A673 (cell line): ENCODE measurements at regions not wholly inside any gene's neighbourhood (a gene's known extent, or its start where the extent isn't known, plus 50 kb on each side); places are given as distances from the start of the nearest gene placed in this dataset.

Experiments
- BruUV-seq: library from RNA; stranded (reverse); fragments of 400-500 nt; replicated peaks from 2 replicates; lab custom pipeline; 2021; lab: Mats Ljungman, UMichigan
- CTCF ChIA-PET: fragments of 300-600 bp; sonication (Branson Sonifier 250); formaldehyde crosslinking; loops from one replicate; lab custom pipeline; 2022; ENCODE audit warnings: antibody characterized with exemption; lab: Charles Lee
- POLR2A ChIA-PET: fragments of 300-600 bp; sonication (Branson Sonifier 250); formaldehyde crosslinking; loops from one replicate; lab custom pipeline; 2022; ENCODE audit warnings: antibody characterized with exemption; ENCODE audit not compliant: low non-redundant PET; lab: Charles Lee
- DNase-seq: peaks from one replicate; pipeline ENCODE4 v3.0.0-alpha.2; 2015; ENCODE audit warnings: low spot score
- H3K27ac ChIP-seq: fragments of 200-600 bp; sonication (generic); 2 replicates; pipeline ENCODE4 v1.5.1; 2016; ENCODE audit warnings: mixed run types, low read depth, mild to moderate bottlenecking, mixed read lengths, antibody characterized with exemption, low read length; ENCODE audit not compliant: poor library complexity, severe bottlenecking
- H3K27me3 ChIP-seq: fragments of 200-600 bp; sonication (generic); replicated peaks from 2 replicates; pipeline ENCODE4 v1.6.1; 2017; ENCODE audit warnings: mixed run types, low read depth, mild to moderate bottlenecking, mixed read lengths, antibody characterized with exemption, low read length; ENCODE audit not compliant: insufficient read depth, poor library complexity
- H3K36me3 ChIP-seq: fragments of 200-600 bp; sonication (generic); 2 replicates; pipeline ENCODE4 v1.6.1; 2016; ENCODE audit warnings: mixed run types, mild to moderate bottlenecking, mixed read lengths, antibody characterized with exemption, low read length; ENCODE audit not compliant: insufficient read depth, poor library complexity, severe bottlenecking
- H3K4me1 ChIP-seq: fragments of 200-600 bp; sonication (generic); 2 replicates; pipeline ENCODE4 v1.6.1; 2017; ENCODE audit warnings: mixed run types, mild to moderate bottlenecking, mixed read lengths, antibody characterized with exemption, low read length; ENCODE audit not compliant: insufficient read depth, poor library complexity, severe bottlenecking
- H3K4me3 ChIP-seq: fragments of 200-600 bp; sonication (generic); 2 replicates; pipeline ENCODE4 v1.5.1; 2016; ENCODE audit warnings: low read depth, mixed run types, mild to moderate bottlenecking, mixed read lengths, low read length; ENCODE audit not compliant: poor library complexity, severe bottlenecking
- H3K9me3 ChIP-seq: fragments of 200-600 bp; sonication (generic); 2 replicates; pipeline ENCODE4 v1.6.1; 2016; ENCODE audit warnings: mixed run types, low read depth, mild to moderate bottlenecking, mixed read lengths, antibody characterized with exemption, low read length; ENCODE audit not compliant: poor library complexity, severe bottlenecking
- EZH2 ChIP-seq: fragments of 200-600 bp; sonication (generic); IDR thresholded peaks from 2 replicates; pipeline ENCODE4 v1.6.1; 2017; ENCODE audit warnings: borderline replicate concordance, low read depth, mild to moderate bottlenecking, mixed read lengths, antibody characterized with exemption, low read length; ENCODE audit not compliant: poor library complexity, severe bottlenecking
- intact Hi-C: fragments of 100-400 bp; cut with micrococcal nuclease; formaldehyde crosslinking; loops from one replicate; pipeline ENCODE4 v1.10.0; 2022; ENCODE audit not compliant: unreplicated experiment
- TF ChIP-seq, protein P1 (sequence below): fragments of 300-800, 200-600 bp; sonication (generic); conservative IDR thresholded peaks from 2 replicates; pipeline ENCODE4 v1.5.1; 2017; ENCODE audit warnings: low read depth, mild to moderate bottlenecking, antibody characterized with exemption, low read length, moderate library complexity, mixed read lengths

DNA sequence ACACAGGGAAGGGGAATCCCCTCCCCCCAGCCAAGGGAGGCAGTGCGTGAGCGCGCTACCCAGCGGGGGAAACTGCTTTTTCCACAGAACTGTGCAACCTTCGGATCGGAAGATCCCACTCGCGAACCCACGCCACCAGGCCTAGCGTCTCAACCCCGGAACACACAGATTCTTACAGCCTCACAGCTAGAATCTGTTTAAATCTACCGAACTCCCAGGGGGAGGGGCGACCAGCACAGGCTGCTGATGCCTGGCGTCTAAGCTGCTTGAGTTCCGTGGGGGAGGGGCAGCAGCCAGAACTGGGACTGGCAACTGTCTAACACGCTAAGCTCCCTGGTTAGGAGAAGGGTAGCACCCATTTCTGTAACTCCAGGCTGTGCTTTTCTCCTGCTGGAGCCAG lies 217.3 kb upstream of the TENT5A start:
- no peaks in the 10 kb centered on the region for H3K4me1 ChIP-seq
- H3K27ac ChIP-seq, result no peak overlapping the region
- CTCF ChIA-PET, result no interaction called here
- no peak for TF ChIP-seq EZH2
- TF ChIP-seq, protein P1, sequence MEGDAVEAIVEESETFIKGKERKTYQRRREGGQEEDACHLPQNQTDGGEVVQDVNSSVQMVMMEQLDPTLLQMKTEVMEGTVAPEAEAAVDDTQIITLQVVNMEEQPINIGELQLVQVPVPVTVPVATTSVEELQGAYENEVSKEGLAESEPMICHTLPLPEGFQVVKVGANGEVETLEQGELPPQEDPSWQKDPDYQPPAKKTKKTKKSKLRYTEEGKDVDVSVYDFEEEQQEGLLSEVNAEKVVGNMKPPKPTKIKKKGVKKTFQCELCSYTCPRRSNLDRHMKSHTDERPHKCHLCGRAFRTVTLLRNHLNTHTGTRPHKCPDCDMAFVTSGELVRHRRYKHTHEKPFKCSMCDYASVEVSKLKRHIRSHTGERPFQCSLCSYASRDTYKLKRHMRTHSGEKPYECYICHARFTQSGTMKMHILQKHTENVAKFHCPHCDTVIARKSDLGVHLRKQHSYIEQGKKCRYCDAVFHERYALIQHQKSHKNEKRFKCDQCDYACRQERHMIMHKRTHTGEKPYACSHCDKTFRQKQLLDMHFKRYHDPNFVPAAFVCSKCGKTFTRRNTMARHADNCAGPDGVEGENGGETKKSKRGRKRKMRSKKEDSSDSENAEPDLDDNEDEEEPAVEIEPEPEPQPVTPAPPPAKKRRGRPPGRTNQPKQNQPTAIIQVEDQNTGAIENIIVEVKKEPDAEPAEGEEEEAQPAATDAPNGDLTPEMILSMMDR, result no peak
- no peaks in the 10 kb centered on the region for H3K36me3 ChIP-seq
- H3K9me3 ChIP-seq, result no peaks in the 10 kb centered on the region
- H3K27me3 ChIP-seq, result no peaks in the 10 kb centered on the region
- DNase-seq, result no peak
- no peak overlapping the region for H3K4me3 ChIP-seq
- no TSS peak for BruUV-seq
- intact Hi-C loops, result no loop called here
- POLR2A ChIA-PET, result no interaction called here

DNA sequence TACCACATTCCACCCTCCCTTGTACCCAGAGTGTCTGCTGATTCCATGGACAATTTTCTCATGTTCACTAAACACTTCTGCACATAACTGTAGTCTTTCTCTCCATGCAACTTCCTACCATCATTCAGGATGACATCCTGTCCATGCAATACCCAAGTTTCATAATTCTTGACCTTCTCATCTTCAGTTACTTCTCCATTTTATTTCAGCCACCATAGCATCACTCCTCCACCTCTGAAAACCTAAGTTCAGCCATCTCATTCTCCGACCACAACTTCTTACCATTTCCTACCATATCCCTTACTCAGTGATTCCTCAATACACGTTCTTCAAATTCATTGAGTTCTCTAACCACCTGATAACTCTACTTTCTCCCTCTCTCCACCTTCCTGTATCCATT lies 216.5 kb upstream of the TENT5A start:
- Histone ChIP-seq H3K9me3 (no peaks in the 10 kb centered on the region), H3K4me3 (no peak overlapping the region), H3K36me3 (no peaks in the 10 kb centered on the region), H3K27me3 (no peaks in the 10 kb centered on the region), H3K27ac (no peak overlapping the region), H3K4me1 (no peaks in the 10 kb centered on the region)
- CTCF ChIA-PET, result no interaction called here
- no peak for DNase-seq
- intact Hi-C loops, result no loop called here
- POLR2A ChIA-PET, result no interaction called here
- TF ChIP-seq, protein P1, result no peak
- no peak for TF ChIP-seq EZH2
- BruUV-seq, result no TSS peak

DNA sequence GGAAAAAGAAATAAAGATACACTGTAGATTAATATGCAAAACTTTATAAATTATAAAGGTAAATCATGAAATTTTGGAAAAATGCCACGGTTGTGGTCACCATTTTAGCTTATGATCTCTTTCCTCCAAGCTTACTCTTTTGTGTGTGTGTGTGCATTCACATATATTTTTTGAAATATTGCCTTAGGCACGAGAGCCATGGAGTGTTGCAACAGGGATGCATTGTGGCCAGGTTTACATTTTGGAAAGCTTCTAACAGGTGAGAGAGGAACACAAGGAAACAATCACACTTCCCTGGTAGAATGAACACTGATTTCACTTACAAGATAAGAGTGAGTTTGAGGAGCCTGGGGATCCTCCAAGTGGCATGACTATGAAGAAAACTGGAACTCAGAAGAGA lies 214.5 kb upstream of the TENT5A start:
- Histone ChIP-seq H3K9me3 (no peaks in the 10 kb centered on the region), H3K27me3 (no peaks in the 10 kb centered on the region), H3K4me3 (no peak overlapping the region), H3K4me1 (no peaks in the 10 kb centered on the region), H3K36me3 (no peaks in the 10 kb centered on the region), H3K27ac (no peak overlapping the region)
- ChIA-PET POLR2A (no interaction called here), CTCF (no interaction called here)
- no peak for DNase-seq
- BruUV-seq, result no TSS peak
- no peak for TF ChIP-seq EZH2
- TF ChIP-seq, protein P1, result no peak
- intact Hi-C loops, result no loop called here
